ENCODE measurements at regions not wholly inside any gene's neighbourhood (a gene's known extent, or its start where the extent isn't known, plus 50 kb on each side); places are given as distances from the start of the nearest gene placed in this dataset.
A peak's percentile ranks its signal among the peaks of the same experiment; 100 is the strongest.

GRCh38 chr2:2940702-2941101 lies 436.9 kb downstream of the EIPR1 start:
- CTCF ChIA-PET, result no interaction called here
- Histone ChIP-seq H3K9me3 (ENCODE audit: low read length) (no peaks in the 10 kb centered on the region), H3K4me1 (ENCODE audit: insufficient read depth, low read length) (no peaks in the 10 kb centered on the region), H3K4me3 (ENCODE audit: low read length) (no peak overlapping the region), H3K27me3 (ENCODE audit: insufficient read depth, low read length, poor library complexity, severe bottlenecking) (no peaks in the 10 kb centered on the region), H3K27ac (ENCODE audit: low read depth, low read length) (no peak overlapping the region), H3K36me3 (ENCODE audit: insufficient read depth, low read length) (no peaks in the 10 kb centered on the region)
- no peaks in the 10 kb centered on the region for H3K36me3 Mint-ChIP-seq
- no peaks in the 10 kb centered on the region for H3K4me1 Mint-ChIP-seq
- no peak overlapping the region for H3K4me3 Mint-ChIP-seq
- DNase-seq, result no peak
- peak overlapping the region in 1 of 8 donors; percentile 86 for H3K27ac Mint-ChIP-seq
- peaks cover 3 to 8% of the 10 kb centered on the region in 2 donors for H3K27me3 Mint-ChIP-seq
- H3K9me3 Mint-ChIP-seq, result peaks cover 5 to 18% (median 13%) of the 10 kb centered on the region in 5 donors
- POLR2A ChIA-PET, result no interaction called here

GRCh38 chr2:2940061-2940460 lies 437.6 kb downstream of the EIPR1 start:
- H3K27ac Mint-ChIP-seq, result no peak overlapping the region
- Histone ChIP-seq H3K27me3 (ENCODE audit: insufficient read depth, low read length, poor library complexity, severe bottlenecking) (no peaks in the 10 kb centered on the region), H3K9me3 (ENCODE audit: low read length) (no peaks in the 10 kb centered on the region), H3K4me1 (ENCODE audit: insufficient read depth, low read length) (no peaks in the 10 kb centered on the region), H3K36me3 (ENCODE audit: insufficient read depth, low read length) (no peaks in the 10 kb centered on the region), H3K27ac (ENCODE audit: low read depth, low read length) (no peak overlapping the region), H3K4me3 (ENCODE audit: low read length) (no peak overlapping the region)
- H3K27me3 Mint-ChIP-seq, result peaks cover 3 to 8% of the 10 kb centered on the region in 2 donors
- no peaks in the 10 kb centered on the region for H3K4me1 Mint-ChIP-seq
- CTCF ChIA-PET, result no interaction called here
- no peaks in the 10 kb centered on the region for H3K36me3 Mint-ChIP-seq
- no peak overlapping the region for H3K4me3 Mint-ChIP-seq
- POLR2A ChIA-PET, result no interaction called here
- peaks cover 4 to 15% (median 6%) of the 10 kb centered on the region in 5 donors for H3K9me3 Mint-ChIP-seq
- DNase-seq, result no peak

- no peak overlapping the region for H3K27ac ChIP-seq (ENCODE audit: low read depth, low read length)
- Mint-ChIP-seq H3K4me1 (no peaks in the 10 kb centered on the region), H3K27me3 (peaks cover 3 to 8% of the 10 kb centered on the region in 2 donors), H3K4me3 (no peak overlapping the region), H3K9me3 (peaks cover 0 to 10% (median 5%) of the 10 kb centered on the region in 5 donors), H3K36me3 (no peaks in the 10 kb centered on the region), H3K27ac (no peak overlapping the region)
- no peak overlapping the region for H3K4me3 ChIP-seq (ENCODE audit: low read length)
- CTCF ChIA-PET, result no interaction called here
- H3K4me1 ChIP-seq (ENCODE audit: insufficient read depth, low read length), result no peaks in the 10 kb centered on the region
- POLR2A ChIA-PET, result no interaction called here
- no peaks in the 10 kb centered on the region for H3K27me3 ChIP-seq (ENCODE audit: insufficient read depth, low read length, poor library complexity, severe bottlenecking)
- no peak for DNase-seq
- H3K36me3 ChIP-seq (ENCODE audit: insufficient read depth, low read length), result no peaks in the 10 kb centered on the region
- no peaks in the 10 kb centered on the region for H3K9me3 ChIP-seq (ENCODE audit: low read length)
These were observed 438.4 kb downstream of the EIPR1 start for GRCh38 chr2:2939078-2939795.

GRCh38 chr2:2938481-2938880 lies 439.1 kb downstream of the EIPR1 start:
- H3K4me1 ChIP-seq (ENCODE audit: insufficient read depth, low read length), result no peaks in the 10 kb centered on the region
- ChIA-PET POLR2A (no interaction called here), CTCF (no interaction called here)
- peaks cover 0 to 10% (median 3%) of the 10 kb centered on the region in 5 donors for H3K9me3 Mint-ChIP-seq
- DNase-seq, result no peak
- H3K36me3 Mint-ChIP-seq, result no peaks in the 10 kb centered on the region
- no peaks in the 10 kb centered on the region for H3K27me3 ChIP-seq (ENCODE audit: insufficient read depth, low read length, poor library complexity, severe bottlenecking)
- H3K27me3 Mint-ChIP-seq, result peaks cover 3 to 8% of the 10 kb centered on the region in 2 donors
- H3K27ac ChIP-seq (ENCODE audit: low read depth, low read length), result no peak overlapping the region
- H3K27ac Mint-ChIP-seq, result no peak overlapping the region
- H3K4me3 Mint-ChIP-seq, result no peak overlapping the region
- no peak overlapping the region for H3K4me3 ChIP-seq (ENCODE audit: low read length)
- H3K4me1 Mint-ChIP-seq, result no peaks in the 10 kb centered on the region
- H3K36me3 ChIP-seq (ENCODE audit: insufficient read depth, low read length), result no peaks in the 10 kb centered on the region
- H3K9me3 ChIP-seq (ENCODE audit: low read length), result no peaks in the 10 kb centered on the region

- ChIA-PET POLR2A (no interaction called here), CTCF (no interaction called here)
- peaks cover 0 to 10% (median 3%) of the 10 kb centered on the region in 5 donors for H3K9me3 Mint-ChIP-seq
- Histone ChIP-seq H3K4me3 (ENCODE audit: low read length) (no peak overlapping the region), H3K9me3 (ENCODE audit: low read length) (no peaks in the 10 kb centered on the region), H3K4me1 (ENCODE audit: insufficient read depth, low read length) (no peaks in the 10 kb centered on the region), H3K27ac (ENCODE audit: low read depth, low read length) (no peak overlapping the region), H3K36me3 (ENCODE audit: insufficient read depth, low read length) (no peaks in the 10 kb centered on the region), H3K27me3 (ENCODE audit: insufficient read depth, low read length, poor library complexity, severe bottlenecking) (no peaks in the 10 kb centered on the region)
- no peaks in the 10 kb centered on the region for H3K36me3 Mint-ChIP-seq
- no peak overlapping the region for H3K27ac Mint-ChIP-seq
- no peaks in the 10 kb centered on the region for H3K4me1 Mint-ChIP-seq
- peaks cover 0 to 7% of the 10 kb centered on the region in 2 donors for H3K27me3 Mint-ChIP-seq
- DNase-seq, result no peak
- H3K4me3 Mint-ChIP-seq, result no peak overlapping the region
These were observed 442.0 kb downstream of the EIPR1 start for GRCh38 chr2:2935445-2936149.

GRCh38 chr2:2933426-2933825 lies 444.2 kb downstream of the EIPR1 start:
- Mint-ChIP-seq H3K4me3 (no peak overlapping the region), H3K9me3 (peaks cover 4 to 12% (median 7%) of the 10 kb centered on the region in 5 donors), H3K36me3 (no peaks in the 10 kb centered on the region), H3K27me3 (peaks cover 0 to 3% of the 10 kb centered on the region in 2 donors), H3K4me1 (no peaks in the 10 kb centered on the region), H3K27ac (no peak overlapping the region)
- Histone ChIP-seq H3K36me3 (ENCODE audit: insufficient read depth, low read length) (no peaks in the 10 kb centered on the region), H3K27ac (ENCODE audit: low read depth, low read length) (no peak overlapping the region), H3K4me1 (ENCODE audit: insufficient read depth, low read length) (no peaks in the 10 kb centered on the region), H3K4me3 (ENCODE audit: low read length) (no peak overlapping the region), H3K27me3 (ENCODE audit: insufficient read depth, low read length, poor library complexity, severe bottlenecking) (no peaks in the 10 kb centered on the region), H3K9me3 (ENCODE audit: low read length) (no peaks in the 10 kb centered on the region)
- ChIA-PET POLR2A (no interaction called here), CTCF (no interaction called here)
- no peak for DNase-seq

- no peaks in the 10 kb centered on the region for H3K36me3 Mint-ChIP-seq
- H3K27ac ChIP-seq (ENCODE audit: low read depth, low read length), result no peak overlapping the region
- peaks cover 0 to 3% of the 10 kb centered on the region in 2 donors for H3K27me3 Mint-ChIP-seq
- H3K9me3 Mint-ChIP-seq, result peaks cover 3 to 12% (median 7%) of the 10 kb centered on the region in 5 donors
- H3K27ac Mint-ChIP-seq, result no peak overlapping the region
- H3K4me3 ChIP-seq (ENCODE audit: low read length), result no peak overlapping the region
- DNase-seq, result no peak
- CTCF ChIA-PET, result no interaction called here
- no peaks in the 10 kb centered on the region for H3K27me3 ChIP-seq (ENCODE audit: insufficient read depth, low read length, poor library complexity, severe bottlenecking)
- H3K9me3 ChIP-seq (ENCODE audit: low read length), result no peaks in the 10 kb centered on the region
- H3K36me3 ChIP-seq (ENCODE audit: insufficient read depth, low read length), result no peaks in the 10 kb centered on the region
- POLR2A ChIA-PET, result no interaction called here
- no peaks in the 10 kb centered on the region for H3K4me1 Mint-ChIP-seq
- no peaks in the 10 kb centered on the region for H3K4me1 ChIP-seq (ENCODE audit: insufficient read depth, low read length)
- no peak overlapping the region for H3K4me3 Mint-ChIP-seq
These were observed 444.8 kb downstream of the EIPR1 start for GRCh38 chr2:2932692-2933305.

- Histone ChIP-seq H3K4me1 (ENCODE audit: insufficient read depth, low read length) (no peaks in the 10 kb centered on the region), H3K27me3 (ENCODE audit: insufficient read depth, low read length, poor library complexity, severe bottlenecking) (no peaks in the 10 kb centered on the region), H3K4me3 (ENCODE audit: low read length) (no peak overlapping the region), H3K36me3 (ENCODE audit: insufficient read depth, low read length) (no peaks in the 10 kb centered on the region), H3K9me3 (ENCODE audit: low read length) (no peaks in the 10 kb centered on the region), H3K27ac (ENCODE audit: low read depth, low read length) (no peak overlapping the region)
- Mint-ChIP-seq H3K27me3 (peaks cover 0 to 3% of the 10 kb centered on the region in 2 donors), H3K36me3 (no peaks in the 10 kb centered on the region), H3K4me3 (no peak overlapping the region), H3K9me3 (peaks cover 3 to 12% (median 7%) of the 10 kb centered on the region in 5 donors), H3K27ac (no peak overlapping the region), H3K4me1 (no peaks in the 10 kb centered on the region)
- CTCF ChIA-PET, result no interaction called here
- POLR2A ChIA-PET, result no interaction called here
- DNase-seq, result no peak
These were observed 445.4 kb downstream of the EIPR1 start for GRCh38 chr2:2932189-2932588.
